ENCODE measurements at regions not wholly inside any gene's neighbourhood (a gene's known extent, or its start where the extent isn't known, plus 50 kb on each side); places are given as distances from the start of the nearest gene placed in this dataset.
A peak's percentile ranks its signal among the peaks of the same experiment; 100 is the strongest.

DNA sequence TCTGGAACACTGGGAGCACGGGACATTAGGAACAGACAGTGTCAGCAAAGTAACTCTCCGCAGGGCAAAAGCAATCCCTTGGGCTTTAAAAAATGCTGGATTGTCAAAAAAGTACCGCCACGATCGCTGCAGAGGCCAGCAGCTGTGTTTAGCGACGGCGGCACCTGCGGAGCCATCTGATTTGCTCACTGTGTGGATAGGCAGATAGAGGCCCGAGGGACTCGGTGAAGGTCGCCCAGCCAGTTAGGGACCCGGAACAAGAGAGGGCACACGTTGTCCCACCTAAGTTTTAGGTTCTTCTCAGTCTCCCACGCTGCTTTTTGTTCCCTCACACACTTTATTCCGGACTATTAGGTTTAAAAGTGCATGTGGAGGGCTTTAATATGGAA lies 238.3 kb downstream of the TEX29 start:
- intact Hi-C loops (cut with DNase I) = no loop called here
- no peak overlapping the region for H3K27ac ChIP-seq
- no peaks in the 10 kb centered on the region for H3K4me1 ChIP-seq
- H3K27me3 ChIP-seq = peaks cover 15% of the 10 kb centered on the region
- H3K36me3 ChIP-seq = no peaks in the 10 kb centered on the region
- H3K4me3 ChIP-seq = no peak overlapping the region
- H3K9me3 ChIP-seq = no peaks in the 10 kb centered on the region
- TF ChIP-seq, protein P1, sequence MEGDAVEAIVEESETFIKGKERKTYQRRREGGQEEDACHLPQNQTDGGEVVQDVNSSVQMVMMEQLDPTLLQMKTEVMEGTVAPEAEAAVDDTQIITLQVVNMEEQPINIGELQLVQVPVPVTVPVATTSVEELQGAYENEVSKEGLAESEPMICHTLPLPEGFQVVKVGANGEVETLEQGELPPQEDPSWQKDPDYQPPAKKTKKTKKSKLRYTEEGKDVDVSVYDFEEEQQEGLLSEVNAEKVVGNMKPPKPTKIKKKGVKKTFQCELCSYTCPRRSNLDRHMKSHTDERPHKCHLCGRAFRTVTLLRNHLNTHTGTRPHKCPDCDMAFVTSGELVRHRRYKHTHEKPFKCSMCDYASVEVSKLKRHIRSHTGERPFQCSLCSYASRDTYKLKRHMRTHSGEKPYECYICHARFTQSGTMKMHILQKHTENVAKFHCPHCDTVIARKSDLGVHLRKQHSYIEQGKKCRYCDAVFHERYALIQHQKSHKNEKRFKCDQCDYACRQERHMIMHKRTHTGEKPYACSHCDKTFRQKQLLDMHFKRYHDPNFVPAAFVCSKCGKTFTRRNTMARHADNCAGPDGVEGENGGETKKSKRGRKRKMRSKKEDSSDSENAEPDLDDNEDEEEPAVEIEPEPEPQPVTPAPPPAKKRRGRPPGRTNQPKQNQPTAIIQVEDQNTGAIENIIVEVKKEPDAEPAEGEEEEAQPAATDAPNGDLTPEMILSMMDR (IDR thresholded peaks at IDR 0.05) = no peak
- ATAC-seq = no peak
- no peak for DNase-seq

DNA sequence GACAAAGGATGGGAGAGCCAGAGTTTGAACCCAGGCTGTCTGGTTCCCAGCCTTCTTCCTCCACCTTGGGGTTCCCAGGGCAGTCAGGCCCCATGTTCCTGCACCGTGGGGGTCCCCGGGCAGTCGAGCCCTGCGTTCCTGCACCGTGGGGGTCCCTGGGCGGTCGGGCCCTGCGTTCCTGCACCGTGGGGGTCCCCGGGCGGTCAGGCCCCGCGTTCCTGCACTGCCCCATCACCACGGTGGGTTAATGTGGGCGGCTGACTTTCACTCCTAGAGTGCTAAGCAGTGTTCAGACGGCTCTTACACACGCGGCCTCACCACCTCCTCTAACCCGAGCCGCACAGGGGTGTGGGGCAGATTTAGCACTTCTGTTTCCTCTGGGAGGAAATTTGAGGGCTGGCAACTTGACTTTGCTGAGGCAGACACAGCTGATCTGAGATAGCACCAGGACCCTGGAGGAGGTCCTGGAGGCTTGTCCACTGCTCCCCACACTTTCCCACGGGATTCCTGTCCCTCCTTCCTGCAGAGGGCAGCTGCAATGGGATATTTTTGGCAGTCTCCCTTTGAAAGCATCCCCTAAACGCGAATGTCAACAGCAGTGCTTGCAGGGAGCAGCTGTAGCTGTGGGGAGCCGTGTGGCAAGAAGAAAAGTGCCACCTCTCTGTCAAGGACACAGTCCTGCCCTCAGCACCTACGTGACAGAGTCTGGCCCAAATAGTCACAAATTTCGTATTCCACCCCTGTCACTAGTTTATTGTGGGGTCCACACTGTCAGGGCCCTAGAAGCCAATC lies 239.4 kb downstream of the TEX29 start:
- H3K4me3 ChIP-seq = no peak overlapping the region
- ATAC-seq (no peak), DNase-seq (peak; percentile 53)
- no peaks in the 10 kb centered on the region for H3K4me1 ChIP-seq
- H3K27me3 ChIP-seq = peaks cover 15% of the 10 kb centered on the region
- H3K27ac ChIP-seq = no peak overlapping the region
- TF ChIP-seq, protein P1 (IDR thresholded peaks at IDR 0.05) = no peak
- intact Hi-C loops (cut with DNase I) = no loop called here
- H3K9me3 ChIP-seq = no peaks in the 10 kb centered on the region
- H3K36me3 ChIP-seq = no peaks in the 10 kb centered on the region

DNA sequence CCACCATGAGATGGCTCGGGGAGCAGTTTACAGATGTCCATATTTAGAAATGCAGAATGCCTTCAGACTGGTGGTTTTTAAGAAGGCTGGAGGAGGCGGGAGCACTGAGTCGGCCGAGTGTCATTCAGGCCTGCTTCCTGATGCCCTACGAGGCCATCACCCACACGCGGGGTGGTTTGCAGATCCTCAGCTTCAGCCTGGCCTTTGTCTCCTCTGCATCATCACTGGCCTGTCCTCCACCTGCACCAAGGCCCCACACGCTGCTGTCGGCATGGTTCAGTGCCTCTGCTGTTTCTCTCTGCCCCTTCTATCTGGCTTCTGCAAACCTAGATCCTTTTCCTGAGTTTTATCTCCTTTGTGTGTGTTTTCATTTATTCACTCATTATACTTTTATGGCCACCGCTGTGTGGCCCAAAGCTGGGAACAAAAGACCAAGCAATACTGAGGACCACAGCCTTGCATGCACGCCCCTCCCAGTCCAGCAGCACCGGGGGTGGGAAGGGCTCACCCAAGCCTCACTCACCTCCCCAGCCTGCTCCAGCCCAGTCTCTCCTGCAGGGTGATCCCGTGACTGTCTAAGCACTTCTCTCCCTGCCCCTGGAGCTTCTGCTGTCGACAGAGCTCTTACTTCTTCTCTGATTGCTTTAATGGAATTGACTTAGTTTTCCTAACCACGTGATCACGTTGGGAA lies 240.8 kb downstream of the TEX29 start:
- Histone ChIP-seq H3K9me3 (no peaks in the 10 kb centered on the region), H3K27me3 (peaks cover 15% of the 10 kb centered on the region), H3K4me3 (no peak overlapping the region), H3K27ac (no peak overlapping the region), H3K4me1 (no peaks in the 10 kb centered on the region), H3K36me3 (no peaks in the 10 kb centered on the region)
- intact Hi-C loops (cut with DNase I) = no loop called here
- DNase-seq (peak; percentile 55), ATAC-seq (no peak)
- TF ChIP-seq, protein P1 (IDR thresholded peaks at IDR 0.05) = no peak

DNA sequence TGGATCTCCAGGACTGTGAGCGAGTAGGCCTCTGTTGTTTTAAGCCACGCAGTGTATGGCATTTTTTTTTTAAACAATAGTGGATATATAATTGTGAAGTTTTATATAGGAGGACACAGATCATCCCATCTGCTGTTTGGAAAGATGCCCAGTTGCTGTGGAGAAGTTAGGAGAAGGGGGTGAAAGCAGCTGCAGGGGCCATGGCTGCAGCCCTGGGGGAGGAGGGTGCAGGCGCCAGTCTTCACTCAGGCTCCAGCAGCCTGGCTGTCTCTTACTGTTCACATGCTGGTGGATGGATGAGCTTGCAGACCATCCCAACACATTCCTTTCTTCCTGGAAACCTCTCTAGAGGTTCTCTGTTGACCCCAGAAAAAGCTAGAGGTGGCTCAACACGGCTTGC lies 242.3 kb downstream of the TEX29 start:
- no peaks in the 10 kb centered on the region for H3K4me1 ChIP-seq
- no peaks in the 10 kb centered on the region for H3K9me3 ChIP-seq
- H3K27ac ChIP-seq = no peak overlapping the region
- peak; percentile 3 for DNase-seq
- H3K36me3 ChIP-seq = no peaks in the 10 kb centered on the region
- H3K27me3 ChIP-seq = peaks cover 15% of the 10 kb centered on the region
- no peak for ATAC-seq
- intact Hi-C loops (cut with DNase I) = no loop called here
- H3K4me3 ChIP-seq = no peak overlapping the region
- TF ChIP-seq, protein P1 (IDR thresholded peaks at IDR 0.05) = no peak

DNA sequence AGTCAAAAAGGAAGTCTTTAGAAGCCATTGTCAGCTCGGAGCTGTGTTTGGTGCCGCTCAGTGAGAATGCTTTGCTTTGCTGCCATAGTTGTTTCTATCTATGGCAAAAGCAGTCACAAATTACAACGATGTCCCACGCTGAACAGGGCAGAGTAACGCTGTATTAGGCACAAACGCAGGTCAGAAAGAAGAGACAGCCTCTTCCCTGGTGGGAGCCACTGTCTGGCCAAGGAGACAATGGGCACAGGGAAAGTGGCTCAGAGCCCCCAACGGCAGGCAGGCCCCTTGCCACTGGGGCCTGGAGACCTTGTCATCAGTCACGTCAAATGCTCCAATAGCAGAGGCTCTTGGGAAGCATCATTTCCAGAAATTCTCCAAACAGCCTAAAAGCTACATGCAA lies 244.2 kb downstream of the TEX29 start:
- no peaks in the 10 kb centered on the region for H3K36me3 ChIP-seq
- H3K27ac ChIP-seq = no peak overlapping the region
- H3K4me3 ChIP-seq = no peak overlapping the region
- H3K4me1 ChIP-seq = no peaks in the 10 kb centered on the region
- DNase-seq = peak; percentile 35
- ATAC-seq = no peak
- TF ChIP-seq, protein P1 (IDR thresholded peaks at IDR 0.05) = no peak
- no peaks in the 10 kb centered on the region for H3K9me3 ChIP-seq
- intact Hi-C loops (cut with DNase I) = no loop called here
- peaks cover 12% of the 10 kb centered on the region for H3K27me3 ChIP-seq

Measured in upper lobe of right lung (tissue), 1 donor.